Neural crest cell (in vitro differentiated cells): ENCODE measurements at regions not wholly inside any gene's neighbourhood (a gene's known extent, or its start where the extent isn't known, plus 50 kb on each side); places are given as distances from the start of the nearest gene placed in this dataset.

Source experiments
- DNase-seq: peaks from one replicate; pipeline ENCODE4 v3.0.0; 2021; ENCODE audit warnings: low read depth, mixed read lengths, low spot score
- H3K27ac Mint-ChIP-seq: one replicate; pipeline ENCODE4 v1.8.0; 2021; ENCODE audit warnings: mild to moderate bottlenecking, mixed read lengths; ENCODE audit not compliant: unreplicated experiment
- H3K27me3 Mint-ChIP-seq: 2 replicates; pipeline ENCODE4 v1.8.0; 2021; ENCODE audit warnings: low read depth, mild to moderate bottlenecking, mixed read lengths
- H3K36me3 Mint-ChIP-seq: 2 replicates; pipeline ENCODE4 v1.8.0; 2021; ENCODE audit warnings: low read depth, mild to moderate bottlenecking, mixed read lengths
- H3K4me1 Mint-ChIP-seq: 2 replicates; pipeline ENCODE4 v1.8.0; 2021; ENCODE audit warnings: mixed read lengths
- H3K4me3 Mint-ChIP-seq: one replicate; pipeline ENCODE4 v1.8.0; 2021; ENCODE audit warnings: mild to moderate bottlenecking, mixed read lengths
- H3K9me3 Mint-ChIP-seq: 2 replicates; pipeline ENCODE4 v1.8.0; 2021; ENCODE audit warnings: mixed read lengths
- TF ChIP-seq, protein P1 (sequence below): fragments of 200-600 bp; sonication (generic); conservative IDR thresholded peaks from 2 replicates; pipeline ENCODE4 v1.5.0; 2021; ENCODE audit warnings: antibody characterized with exemption, mild to moderate bottlenecking

DNA sequence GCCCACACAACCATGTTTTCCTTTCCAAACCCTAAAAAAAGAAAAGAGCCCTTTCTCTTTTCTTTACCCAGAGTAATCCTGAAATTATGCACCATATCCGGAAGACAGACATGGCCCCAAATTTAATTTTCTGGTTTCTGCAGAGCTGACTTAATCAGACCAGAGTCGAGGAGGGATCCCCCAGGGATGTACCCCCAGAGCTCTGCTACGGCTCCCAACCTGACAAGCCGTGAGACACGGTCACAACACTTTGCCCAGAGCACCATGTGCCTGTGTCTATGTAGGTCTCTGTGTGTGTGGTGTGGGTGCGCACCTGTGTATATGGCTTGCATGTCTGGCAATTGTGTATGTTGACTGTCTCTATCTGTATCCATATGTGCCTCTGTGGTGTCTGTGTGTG, 77.6 kb upstream of the CLMN start:
- TF ChIP-seq, protein P1, sequence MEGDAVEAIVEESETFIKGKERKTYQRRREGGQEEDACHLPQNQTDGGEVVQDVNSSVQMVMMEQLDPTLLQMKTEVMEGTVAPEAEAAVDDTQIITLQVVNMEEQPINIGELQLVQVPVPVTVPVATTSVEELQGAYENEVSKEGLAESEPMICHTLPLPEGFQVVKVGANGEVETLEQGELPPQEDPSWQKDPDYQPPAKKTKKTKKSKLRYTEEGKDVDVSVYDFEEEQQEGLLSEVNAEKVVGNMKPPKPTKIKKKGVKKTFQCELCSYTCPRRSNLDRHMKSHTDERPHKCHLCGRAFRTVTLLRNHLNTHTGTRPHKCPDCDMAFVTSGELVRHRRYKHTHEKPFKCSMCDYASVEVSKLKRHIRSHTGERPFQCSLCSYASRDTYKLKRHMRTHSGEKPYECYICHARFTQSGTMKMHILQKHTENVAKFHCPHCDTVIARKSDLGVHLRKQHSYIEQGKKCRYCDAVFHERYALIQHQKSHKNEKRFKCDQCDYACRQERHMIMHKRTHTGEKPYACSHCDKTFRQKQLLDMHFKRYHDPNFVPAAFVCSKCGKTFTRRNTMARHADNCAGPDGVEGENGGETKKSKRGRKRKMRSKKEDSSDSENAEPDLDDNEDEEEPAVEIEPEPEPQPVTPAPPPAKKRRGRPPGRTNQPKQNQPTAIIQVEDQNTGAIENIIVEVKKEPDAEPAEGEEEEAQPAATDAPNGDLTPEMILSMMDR: no peak
- Mint-ChIP-seq H3K27me3 (peaks cover 3% of the 10 kb centered on the region), H3K36me3 (peaks cover 4% of the 10 kb centered on the region), H3K4me1 (no peaks in the 10 kb centered on the region), H3K4me3 (no peak overlapping the region), H3K27ac (no peak overlapping the region), H3K9me3 (peaks cover 6% of the 10 kb centered on the region)
- DNase-seq: no peak

DNA sequence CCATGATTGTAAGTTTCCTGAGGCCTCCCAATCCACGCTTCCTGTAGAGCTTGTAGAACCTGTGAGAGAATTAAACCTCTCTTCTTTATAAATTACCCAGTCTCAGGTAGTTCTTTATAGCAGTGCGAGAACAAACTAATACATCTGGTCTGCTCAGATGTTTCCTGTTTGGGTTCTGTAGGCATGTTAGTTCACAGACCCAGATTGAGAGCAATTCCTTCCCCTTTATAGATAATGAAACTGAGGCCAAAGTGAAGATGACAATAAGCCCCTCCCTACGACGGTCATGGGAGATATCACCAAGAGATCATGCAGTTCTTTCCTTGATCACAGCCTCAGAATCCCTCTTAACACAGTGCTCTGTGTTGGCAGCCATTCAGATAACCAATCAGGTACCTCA, 76.5 kb upstream of the CLMN start:
- TF ChIP-seq, protein P1: no peak
- Mint-ChIP-seq H3K9me3 (peaks cover 6% of the 10 kb centered on the region), H3K36me3 (peaks cover 4% of the 10 kb centered on the region), H3K27ac (no peak overlapping the region), H3K4me3 (no peak overlapping the region), H3K4me1 (no peaks in the 10 kb centered on the region), H3K27me3 (peaks cover 3% of the 10 kb centered on the region)
- no peak for DNase-seq

DNA sequence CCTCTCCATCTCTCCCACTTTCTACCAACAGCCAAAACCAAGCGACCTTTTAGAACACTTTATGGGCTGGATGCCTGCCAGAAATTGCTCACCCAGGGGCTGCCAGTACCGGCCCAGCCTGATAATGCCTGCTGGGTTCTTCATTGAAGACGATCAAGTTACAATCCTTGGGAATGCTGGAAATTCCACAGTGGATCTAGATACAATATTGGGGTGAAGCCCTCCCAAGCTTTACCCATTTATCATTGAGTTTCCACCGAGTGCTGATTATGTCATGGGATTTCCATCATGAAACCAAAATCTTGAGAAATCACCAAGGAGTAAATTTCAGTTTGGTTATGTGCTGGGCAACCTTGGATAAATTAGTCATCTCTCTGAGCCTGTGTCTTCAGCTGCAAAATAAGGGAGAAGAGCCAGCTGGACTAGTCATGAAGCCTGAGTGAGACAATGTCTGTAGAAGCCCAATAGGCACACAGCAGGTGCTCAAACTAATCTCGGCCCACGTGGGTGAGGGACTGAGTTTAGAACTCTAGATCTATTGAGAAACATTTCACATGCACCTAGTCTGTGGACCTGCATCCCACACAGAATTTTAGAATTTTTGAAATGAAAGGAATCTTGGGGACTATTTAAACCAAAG, 75.5 kb upstream of the CLMN start:
- TF ChIP-seq, protein P1: no peak
- Mint-ChIP-seq H3K27me3 (peaks cover 3% of the 10 kb centered on the region), H3K4me3 (no peak overlapping the region), H3K4me1 (no peaks in the 10 kb centered on the region), H3K27ac (no peak overlapping the region), H3K36me3 (peaks cover 4% of the 10 kb centered on the region), H3K9me3 (peaks cover 6% of the 10 kb centered on the region)
- no peak for DNase-seq

DNA sequence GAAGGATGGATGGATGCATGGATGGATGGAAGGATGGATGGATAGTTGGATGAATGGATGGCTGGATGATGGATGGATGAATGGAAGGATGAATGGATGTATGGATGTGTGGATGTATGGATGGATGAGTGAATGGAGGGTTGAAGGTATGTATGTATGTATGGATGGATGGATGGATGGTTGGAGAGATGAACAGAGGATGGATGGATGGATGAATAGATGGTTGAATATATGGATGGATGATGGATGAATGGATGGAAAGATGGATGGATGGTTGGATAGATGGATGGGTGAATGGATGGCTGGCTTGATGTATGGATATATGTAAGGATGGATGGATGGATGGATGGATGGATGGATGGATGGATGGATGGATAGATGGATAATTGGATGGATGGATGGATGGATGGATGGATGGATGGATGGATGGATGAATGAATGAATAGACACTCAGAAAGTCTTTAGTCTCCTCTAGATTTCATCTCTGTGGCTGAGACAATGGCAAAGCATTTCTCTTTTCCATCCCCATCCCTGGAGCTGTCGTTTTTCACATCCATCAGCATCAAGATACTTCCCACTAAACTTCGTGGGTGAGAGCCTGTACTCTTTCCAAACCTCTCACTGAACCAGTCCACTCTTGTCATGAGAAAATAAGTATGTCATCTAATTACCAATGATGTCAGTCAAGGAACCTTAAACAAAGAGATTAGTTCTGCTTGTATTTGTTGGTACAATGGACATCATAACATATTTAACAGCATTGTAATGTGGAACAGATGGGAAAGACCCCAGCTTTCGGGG, 74.8 kb upstream of the CLMN start:
- Mint-ChIP-seq H3K4me1 (no peaks in the 10 kb centered on the region), H3K4me3 (no peak overlapping the region), H3K27ac (no peak overlapping the region), H3K36me3 (peaks cover 4% of the 10 kb centered on the region), H3K9me3 (peaks cover 6% of the 10 kb centered on the region), H3K27me3 (peaks cover 3% of the 10 kb centered on the region)
- TF ChIP-seq, protein P1: no peak
- DNase-seq: no peak

DNA sequence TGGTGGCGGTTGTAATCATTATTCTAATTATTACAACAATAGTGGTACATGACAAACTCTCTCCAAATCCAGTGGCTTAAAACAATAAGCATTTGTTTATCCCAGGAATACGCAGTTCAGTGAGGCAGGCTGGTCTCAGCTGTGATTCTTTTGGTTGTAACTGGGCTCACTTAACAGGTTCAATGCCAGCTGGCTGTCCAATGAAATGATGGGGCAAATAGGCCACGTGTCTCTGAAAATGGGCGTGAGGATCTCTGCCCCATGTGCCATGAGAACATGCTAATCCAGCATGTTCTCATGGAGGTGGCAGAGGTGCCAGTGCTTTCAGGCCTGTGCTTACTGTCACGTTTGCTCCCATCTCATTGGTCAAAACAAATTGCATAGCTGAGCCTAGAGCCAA, 73.1 kb upstream of the CLMN start:
- H3K4me3 Mint-ChIP-seq: no peak overlapping the region
- peaks cover 4% of the 10 kb centered on the region for H3K36me3 Mint-ChIP-seq
- H3K9me3 Mint-ChIP-seq: peaks cover 8% of the 10 kb centered on the region
- no peak overlapping the region for H3K27ac Mint-ChIP-seq
- TF ChIP-seq, protein P1: no peak
- DNase-seq: no peak
- peaks cover 3% of the 10 kb centered on the region for H3K27me3 Mint-ChIP-seq
- peaks cover 3% of the 10 kb centered on the region for H3K4me1 Mint-ChIP-seq
